ENCODE measurements at regions not wholly inside any gene's neighbourhood (a gene's known extent, or its start where the extent isn't known, plus 50 kb on each side); places are given as distances from the start of the nearest gene placed in this dataset.

DNA sequence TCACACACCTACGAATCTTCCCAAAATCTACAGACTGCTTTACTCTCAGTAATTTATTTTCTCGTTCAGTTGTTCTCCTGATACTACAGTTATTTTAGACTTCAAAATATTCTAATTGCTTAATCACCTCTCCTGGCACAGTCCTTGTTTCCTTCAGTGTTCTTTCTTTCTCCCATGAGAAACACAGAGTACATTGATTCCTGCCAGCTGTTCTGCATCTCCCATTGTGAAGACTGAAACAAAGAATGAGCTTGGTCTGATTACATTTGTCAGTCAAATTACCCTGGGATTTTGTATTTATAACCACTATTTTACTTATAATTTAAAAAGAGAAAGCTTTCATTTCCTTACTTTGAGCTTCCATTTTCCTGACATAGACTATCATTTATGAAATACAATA is 63.9 kb upstream of the TANK start:
- no peak for TF ChIP-seq CTCF (IDR thresholded peaks at IDR 0.05)
- TF ChIP-seq POLR2A (IDR thresholded peaks at IDR 0.05), result no peak
- no peak for TF ChIP-seq POLR2AphosphoS5 (IDR thresholded peaks at IDR 0.05)

All from breast epithelium (tissue), 3 donors.